Fibroblast of lung (primary cell): ENCODE measurements at regions not wholly inside any gene's neighbourhood (a gene's known extent, or its start where the extent isn't known, plus 50 kb on each side); places are given as distances from the start of the nearest gene placed in this dataset.

Experiments
- DNase-seq, 2 donors: peaks; one replicate each; pipeline versions ENCODE4 v3.0.0 to v3.0.0-alpha.2; 2010; ENCODE audit warnings: low read depth in 2 of 2
- H2AFZ ChIP-seq: 2 replicates; pipeline ENCODE4 v1.5.1; 2012; ENCODE audit warnings: low read length, control low read depth, inconsistent platforms
- H3K27ac ChIP-seq: 2 replicates; pipeline ENCODE4 v1.5.1; 2011; ENCODE audit warnings: low read length, control low read depth; ENCODE audit not compliant: insufficient read depth
- H3K27me3 ChIP-seq: 2 replicates; pipeline ENCODE4 v1.5.1; 2011; ENCODE audit warnings: mild to moderate bottlenecking, low read length; ENCODE audit not compliant: control insufficient read depth, insufficient read depth
- H3K36me3 ChIP-seq: 2 replicates; pipeline ENCODE4 v1.5.1; 2011; ENCODE audit warnings: low read length; ENCODE audit not compliant: control insufficient read depth, insufficient read depth
- H3K4me1 ChIP-seq: 2 replicates; pipeline ENCODE4 v1.5.1; 2011; ENCODE audit warnings: low read length; ENCODE audit not compliant: control insufficient read depth, insufficient read depth; ENCODE audit errors: extremely low read depth
- H3K4me2 ChIP-seq: 2 replicates; pipeline ENCODE4 v1.5.1; 2011; ENCODE audit warnings: low read length, control low read depth; ENCODE audit not compliant: insufficient read depth; ENCODE audit errors: extremely low read depth
- H3K4me3 ChIP-seq, 4 experiments: fragments of 200-600 bp in 1 of 4; sonication (generic) in 1 of 4; replicated peaks in 1 of 4; 2 replicates each; pipeline ENCODE4 v1.5.1; 2011 to 2016; ENCODE audit warnings: low read length in 4 of 4, low read depth in 3 of 4, mild to moderate bottlenecking in 3 of 4, control low read depth in 2 of 4, inconsistent platforms in 1 of 4, mixed read lengths in 1 of 4; ENCODE audit not compliant: insufficient read depth in 1 of 4; ENCODE audit errors: control extremely low read depth in 1 of 4
- H3K79me2 ChIP-seq: 2 replicates; pipeline ENCODE4 v1.5.1; 2012; ENCODE audit warnings: mild to moderate bottlenecking, low read length, inconsistent platforms; ENCODE audit not compliant: control insufficient read depth, insufficient read depth
- H3K9ac ChIP-seq: 2 replicates; pipeline ENCODE4 v1.5.1; 2011; ENCODE audit warnings: mild to moderate bottlenecking, low read length, control low read depth; ENCODE audit not compliant: insufficient read depth
- H3K9me3 ChIP-seq: 2 replicates; pipeline ENCODE4 v1.5.1; 2012; ENCODE audit warnings: low read depth, low read length; ENCODE audit not compliant: control insufficient read depth, insufficient read depth
- H4K20me1 ChIP-seq: 2 replicates; pipeline ENCODE4 v1.5.1; 2011; ENCODE audit warnings: low read length; ENCODE audit not compliant: control insufficient read depth, insufficient read depth; ENCODE audit errors: extremely low read depth
- CTCF ChIP-seq, 2 donors: IDR thresholded peaks in 1 of 2; conservative IDR thresholded peaks in 1 of 2; 1 replicate in 1 of 2; 2 replicates in 1 of 2; pipeline ENCODE4 v1.5.1; 2011 to 2012; ENCODE audit warnings: low read length in 2 of 2, control low read depth in 1 of 2, inconsistent platforms in 1 of 2, low read depth in 1 of 2, mild to moderate bottlenecking in 1 of 2
- EZH2 ChIP-seq: IDR thresholded peaks from 2 replicates; pipeline ENCODE4 v1.5.1; 2012; ENCODE audit warnings: low read length, control low read depth, mild to moderate bottlenecking; ENCODE audit errors: missing control alignments

GRCh38 chr12:28771968-28772367 lies 377.1 kb upstream of the FAR2 start:
- Histone ChIP-seq H3K4me2 (no peak overlapping the region), H4K20me1 (no peaks in the 10 kb centered on the region), H3K4me1 (no peaks in the 10 kb centered on the region), H3K9ac (no peak overlapping the region), H3K27ac (no peak overlapping the region), H3K9me3 (no peaks in the 10 kb centered on the region), H3K36me3 (no peaks in the 10 kb centered on the region), H3K27me3 (no peaks in the 10 kb centered on the region), H2AFZ (no peak overlapping the region), H3K79me2 (no peaks in the 10 kb centered on the region), H3K4me3 (no peak overlapping the region)
- no peak for TF ChIP-seq EZH2
- TF ChIP-seq CTCF (conservative IDR thresholded peaks at IDR 0.05 in 1 of 2, IDR thresholded peaks at IDR 0.05 in 1 of 2; ENCODE audit: low read depth in 1 of 2, low read length in 2 of 2) = no peak
- DNase-seq = no peak

GRCh38 chr12:28775556-28775955 lies 373.5 kb upstream of the FAR2 start:
- TF ChIP-seq CTCF (conservative IDR thresholded peaks at IDR 0.05 in 1 of 2, IDR thresholded peaks at IDR 0.05 in 1 of 2; ENCODE audit: low read depth in 1 of 2, low read length in 2 of 2) (no peak), EZH2 (no peak)
- H4K20me1 ChIP-seq = no peaks in the 10 kb centered on the region
- no peak overlapping the region for H3K4me3 ChIP-seq
- H3K9ac ChIP-seq = no peak overlapping the region
- H3K4me2 ChIP-seq = no peak overlapping the region
- no peaks in the 10 kb centered on the region for H3K4me1 ChIP-seq
- DNase-seq = no peak
- H3K9me3 ChIP-seq = no peaks in the 10 kb centered on the region
- H3K36me3 ChIP-seq = no peaks in the 10 kb centered on the region
- H3K79me2 ChIP-seq = no peaks in the 10 kb centered on the region
- H3K27ac ChIP-seq = no peak overlapping the region
- H3K27me3 ChIP-seq = no peaks in the 10 kb centered on the region
- H2AFZ ChIP-seq = no peak overlapping the region

- H3K27me3 ChIP-seq = no peaks in the 10 kb centered on the region
- H3K9me3 ChIP-seq = no peaks in the 10 kb centered on the region
- no peak overlapping the region for H3K9ac ChIP-seq
- H4K20me1 ChIP-seq = no peaks in the 10 kb centered on the region
- no peak overlapping the region for H3K27ac ChIP-seq
- H3K4me1 ChIP-seq = no peaks in the 10 kb centered on the region
- no peak overlapping the region for H3K4me2 ChIP-seq
- TF ChIP-seq EZH2 (no peak), CTCF (conservative IDR thresholded peaks at IDR 0.05 in 1 of 2, IDR thresholded peaks at IDR 0.05 in 1 of 2; ENCODE audit: low read depth in 1 of 2, low read length in 2 of 2) (no peak)
- H2AFZ ChIP-seq = no peak overlapping the region
- DNase-seq = no peak
- H3K79me2 ChIP-seq = no peaks in the 10 kb centered on the region
- H3K36me3 ChIP-seq = no peaks in the 10 kb centered on the region
- H3K4me3 ChIP-seq = no peak overlapping the region
Measured at GRCh38 chr12:28776220-28776619, 372.9 kb upstream of the FAR2 start.
